ENCODE measurements at regions not wholly inside any gene's neighbourhood (a gene's known extent, or its start where the extent isn't known, plus 50 kb on each side); places are given as distances from the start of the nearest gene placed in this dataset.
"Not testable (repeated sequence)": the region's sequence is repeated elsewhere in the genome, so short reads cannot be mapped to it uniquely, and the experiment has no call there.

DNA sequence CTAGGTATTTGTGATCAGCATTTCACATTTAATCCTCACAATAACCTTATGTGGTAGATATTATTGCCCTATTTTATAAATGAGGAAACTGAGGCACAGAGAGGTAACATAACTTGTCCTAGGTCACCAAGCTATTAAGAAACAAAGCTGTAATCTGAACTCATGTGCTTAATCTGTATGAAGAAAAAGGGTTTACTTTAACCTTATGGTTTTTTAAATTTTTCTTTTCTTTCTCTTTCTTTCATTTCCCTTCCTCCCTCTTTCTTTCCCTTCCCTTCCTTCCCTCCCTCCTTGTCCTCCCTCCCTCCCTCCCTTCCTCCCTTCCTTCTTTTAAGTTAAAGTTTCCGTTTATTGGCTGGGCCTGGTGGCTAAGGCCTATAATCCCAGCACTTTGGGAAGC is 105.2 kb upstream of the AMZ2 start:
- DNase-seq, result no peak

DNA sequence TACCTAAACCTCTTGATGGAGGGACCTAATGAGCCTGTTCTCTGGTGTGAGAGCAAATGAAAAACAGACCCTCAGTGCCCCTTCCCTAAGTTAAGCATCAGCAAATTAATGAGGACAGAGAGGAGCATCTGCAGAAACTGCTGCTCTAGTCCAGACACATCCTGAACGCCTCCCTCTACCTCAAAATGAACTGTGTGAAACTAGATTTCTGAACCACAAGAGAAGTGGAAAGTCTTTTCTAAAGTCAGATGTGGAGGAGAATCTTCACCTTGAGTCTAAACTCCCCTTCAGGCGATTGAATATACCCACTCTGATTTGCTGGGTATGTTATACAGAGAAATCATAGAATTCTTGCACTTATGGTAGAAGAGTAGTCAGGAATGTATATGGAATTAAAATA is 104.4 kb upstream of the AMZ2 start:
- no peak for DNase-seq

DNA sequence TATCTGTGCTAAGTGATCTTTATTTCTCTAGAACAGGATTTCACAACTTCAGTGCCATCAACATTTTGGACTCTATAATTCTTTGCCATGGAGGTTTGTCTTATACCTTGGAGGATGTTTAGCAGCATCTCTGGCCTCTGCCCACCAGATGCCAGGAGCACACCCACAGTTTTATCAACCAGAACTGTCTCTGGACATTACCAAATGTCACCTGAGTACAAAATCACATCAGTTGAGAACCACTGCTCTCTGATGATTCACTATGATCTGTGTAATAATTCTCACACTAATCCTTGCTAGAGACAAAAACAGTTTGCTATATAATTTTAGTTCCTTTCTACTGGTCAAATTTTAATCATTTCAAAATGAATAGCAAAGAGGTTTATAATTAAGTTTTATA is 102.8 kb upstream of the AMZ2 start:
- DNase-seq, result no peak

DNA sequence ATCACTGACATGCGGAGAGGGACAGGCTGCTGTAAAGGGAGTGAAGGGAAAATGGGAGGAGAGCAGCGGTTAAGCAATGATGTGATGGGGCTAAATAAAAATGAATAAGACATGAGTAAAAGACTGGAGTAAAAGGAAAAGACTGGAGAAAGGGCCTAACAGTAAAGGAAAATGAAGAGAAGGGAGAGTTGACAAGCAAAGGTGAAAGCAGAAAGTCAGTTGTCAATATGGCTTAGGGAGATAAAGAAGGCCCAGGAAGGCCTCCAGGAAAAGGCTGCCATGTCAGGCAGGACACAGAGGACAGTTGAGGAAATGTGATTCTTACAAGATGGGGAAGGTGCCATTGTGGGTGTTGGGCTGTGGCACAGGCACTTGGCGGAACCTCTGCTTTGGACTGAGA is 98.9 kb upstream of the AMZ2 start:
- DNase-seq, result no peak

DNA sequence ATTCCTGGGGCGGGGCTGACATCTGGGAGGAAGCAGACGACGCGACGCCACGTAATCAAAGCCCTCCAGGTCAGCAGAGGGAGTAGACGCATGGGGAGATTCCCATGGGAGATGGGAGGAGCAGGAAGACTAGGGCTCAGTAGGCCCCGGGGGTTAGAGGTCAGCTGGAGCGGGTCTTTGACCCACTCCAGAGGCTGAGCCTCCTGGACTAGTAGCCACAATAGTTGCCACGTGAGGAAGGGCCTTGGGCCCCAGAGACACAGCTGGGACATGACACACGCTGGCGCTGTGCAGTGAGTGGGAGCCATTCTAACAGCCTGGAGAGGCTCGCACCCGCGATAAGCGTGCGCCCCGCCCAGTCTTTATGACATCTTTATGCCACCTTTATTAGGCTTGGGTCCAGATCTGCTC is 95.7 kb upstream of the AMZ2 start:
- no peak for DNase-seq

DNA sequence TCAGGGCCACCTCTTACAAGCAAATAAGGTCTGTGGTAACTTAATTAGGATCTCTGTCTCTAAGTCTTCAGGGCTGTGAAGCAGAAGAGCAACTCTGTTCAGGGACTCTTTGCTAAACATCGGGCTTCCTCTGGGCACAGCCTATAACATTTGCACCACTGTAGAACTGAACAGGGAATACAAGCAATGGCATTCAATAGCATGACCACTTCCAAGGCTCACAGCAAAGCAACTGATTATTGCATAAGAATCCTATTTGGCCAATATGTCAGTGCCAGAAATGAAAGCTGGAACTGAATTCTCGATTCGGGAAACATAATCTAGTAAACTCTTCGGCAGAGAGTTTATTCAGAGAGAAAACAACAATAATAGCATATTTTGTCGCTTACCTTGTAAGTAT is 92.2 kb upstream of the AMZ2 start:
- DNase-seq, result no peak

DNA sequence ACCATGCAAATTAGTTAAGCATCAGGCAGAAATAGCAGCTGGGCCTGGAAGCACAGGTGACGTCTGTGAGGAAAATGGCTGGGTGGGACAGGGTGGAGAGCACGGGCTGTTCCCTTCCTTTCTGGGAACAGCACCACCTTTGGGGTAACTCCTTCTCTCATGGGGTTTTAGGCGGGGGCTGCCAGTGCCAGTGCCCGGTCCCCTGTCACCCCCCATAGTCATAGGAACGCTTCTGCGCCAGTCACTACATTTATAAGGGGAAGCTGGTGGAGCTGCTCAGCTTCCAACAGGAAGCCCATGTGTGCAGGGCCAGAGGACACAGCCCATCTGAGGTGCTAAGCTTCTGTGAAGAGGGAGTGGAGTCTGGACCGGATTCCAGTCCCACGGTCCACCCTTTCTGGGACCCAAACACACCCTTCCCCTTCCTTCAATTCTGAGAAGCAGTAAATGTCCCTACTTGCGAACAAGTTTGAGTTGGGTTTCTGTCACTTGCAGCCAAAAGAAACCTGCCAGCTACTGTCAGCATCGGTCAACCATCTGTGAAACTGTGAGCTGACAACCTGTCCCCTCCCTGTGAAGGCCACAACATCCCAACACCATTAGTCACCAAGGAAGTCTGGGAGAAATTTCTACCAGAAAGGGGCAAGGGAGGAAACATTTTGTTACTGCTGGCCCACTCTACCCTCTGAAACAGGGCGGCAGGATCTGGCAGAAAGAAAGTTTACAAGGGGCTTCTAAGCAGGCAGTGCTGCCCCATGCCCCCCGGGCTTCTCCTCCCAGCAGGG is 86.0 kb upstream of the AMZ2 start:
- no peak for DNase-seq

DNA sequence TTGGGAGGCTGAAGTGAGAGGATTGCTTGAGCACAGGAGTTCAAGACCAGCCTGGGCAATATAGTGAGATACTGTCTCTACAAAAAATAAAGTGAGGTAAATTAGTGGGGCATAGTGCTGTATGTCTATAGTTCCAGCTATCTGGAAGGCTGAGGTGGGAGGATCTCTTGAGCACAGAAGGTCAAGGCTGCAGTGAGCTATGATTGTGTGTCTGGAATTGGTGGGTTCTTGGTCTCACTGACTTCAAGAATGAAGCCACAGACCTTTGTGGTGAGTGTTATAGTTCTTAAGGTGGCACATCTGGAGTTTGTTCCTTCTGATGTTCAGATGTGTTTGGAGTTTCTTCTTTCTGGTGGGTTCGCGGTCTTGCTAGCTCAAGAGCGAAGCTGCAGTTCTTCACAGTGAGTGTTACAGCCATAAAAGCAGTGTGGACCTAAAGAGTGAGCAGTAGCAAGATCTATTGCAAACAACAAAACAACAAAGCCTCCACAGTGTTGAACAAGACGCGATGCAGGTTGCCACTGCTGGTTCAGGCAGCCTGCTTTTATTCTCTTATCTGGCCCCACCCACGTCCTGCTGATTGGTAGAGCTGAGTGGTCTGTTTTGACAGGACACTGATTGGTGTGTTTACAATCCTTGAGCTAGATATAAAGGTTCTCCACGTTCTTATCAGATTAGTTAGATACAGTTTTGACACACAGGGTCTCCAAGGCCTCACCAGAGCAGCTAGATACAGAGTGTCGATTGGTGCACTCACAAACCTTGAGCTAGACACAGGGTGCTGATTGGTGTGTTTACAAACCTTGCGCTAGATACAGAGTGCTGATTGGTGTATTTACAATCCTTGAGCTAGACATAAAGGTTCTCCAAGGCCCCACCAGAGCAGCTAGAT is 79.3 kb upstream of the AMZ2 start:
- DNase-seq, result not testable (repeated sequence)

DNA sequence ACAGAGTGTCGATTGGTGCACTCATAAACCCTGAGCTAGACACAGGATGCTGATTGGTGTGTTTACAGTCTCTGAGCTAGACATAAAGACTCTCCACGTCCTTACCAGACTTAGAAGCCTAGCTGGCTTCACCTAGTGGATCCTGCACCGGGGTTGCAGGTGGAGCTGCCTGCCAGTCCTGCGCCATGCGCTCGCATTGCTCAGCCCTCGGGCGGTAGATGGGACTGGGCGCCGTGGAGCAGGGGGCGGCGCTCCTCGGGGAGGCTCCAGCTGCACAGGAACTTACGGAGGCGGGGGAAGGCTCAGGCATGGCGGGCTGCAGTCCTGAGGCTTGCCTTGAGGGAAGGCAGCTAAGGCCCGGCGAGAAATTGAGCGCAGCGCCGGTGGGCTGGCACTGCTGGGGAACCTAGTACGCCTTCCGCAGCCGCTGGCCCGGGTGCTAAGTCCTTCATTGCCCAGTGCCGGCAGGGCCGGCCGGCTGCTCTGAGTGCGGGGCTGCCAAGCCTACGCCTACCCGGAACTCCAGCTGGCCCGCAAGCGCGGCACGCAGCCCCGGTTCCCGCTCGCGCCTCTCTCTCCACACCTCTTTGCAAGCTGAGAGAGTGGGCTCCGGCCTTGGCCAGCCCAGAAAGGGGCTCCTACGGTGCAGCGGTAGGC is 78.5 kb upstream of the AMZ2 start:
- DNase-seq, result peak; percentile 55

DNA sequence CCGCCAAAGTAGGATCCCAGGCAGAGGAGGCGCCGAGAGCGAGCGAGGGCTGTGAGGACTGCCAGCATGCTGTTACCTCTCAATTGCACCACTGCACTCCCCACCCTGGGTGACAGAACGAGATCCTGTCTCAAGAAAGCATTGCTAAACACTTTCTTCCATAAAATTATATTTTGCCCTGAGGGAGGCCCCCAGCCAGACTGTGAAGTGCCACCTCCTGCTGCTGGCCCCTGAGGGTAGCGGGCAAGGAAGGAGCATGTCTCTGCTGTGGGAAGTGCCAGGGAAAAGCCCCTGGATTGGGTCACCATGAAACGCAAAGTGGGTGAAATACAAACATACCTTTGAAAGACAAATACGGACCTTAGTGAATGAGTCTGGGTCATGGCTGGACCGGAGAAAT is 78.0 kb upstream of the AMZ2 start:
- no peak for DNase-seq

DNA sequence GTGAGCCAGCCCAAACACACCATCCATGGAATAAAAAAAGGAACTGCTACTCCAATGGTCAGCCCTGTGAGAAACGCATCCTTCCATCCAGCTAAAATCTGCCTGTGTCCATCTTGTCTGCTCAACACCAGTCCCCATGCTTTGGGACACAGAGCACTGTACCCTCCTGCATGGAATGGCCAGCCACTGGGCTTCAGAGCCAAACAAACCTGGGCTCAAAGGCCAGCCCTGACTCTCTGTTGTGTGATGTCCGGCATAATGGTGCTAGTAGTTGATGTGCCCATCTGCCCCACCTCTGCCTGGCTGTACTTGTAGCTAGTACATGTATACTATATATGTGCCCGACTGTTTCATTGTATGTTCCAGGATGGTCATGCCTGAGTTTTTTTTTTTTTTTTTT is 77.6 kb upstream of the AMZ2 start:
- no peak for DNase-seq

DNA sequence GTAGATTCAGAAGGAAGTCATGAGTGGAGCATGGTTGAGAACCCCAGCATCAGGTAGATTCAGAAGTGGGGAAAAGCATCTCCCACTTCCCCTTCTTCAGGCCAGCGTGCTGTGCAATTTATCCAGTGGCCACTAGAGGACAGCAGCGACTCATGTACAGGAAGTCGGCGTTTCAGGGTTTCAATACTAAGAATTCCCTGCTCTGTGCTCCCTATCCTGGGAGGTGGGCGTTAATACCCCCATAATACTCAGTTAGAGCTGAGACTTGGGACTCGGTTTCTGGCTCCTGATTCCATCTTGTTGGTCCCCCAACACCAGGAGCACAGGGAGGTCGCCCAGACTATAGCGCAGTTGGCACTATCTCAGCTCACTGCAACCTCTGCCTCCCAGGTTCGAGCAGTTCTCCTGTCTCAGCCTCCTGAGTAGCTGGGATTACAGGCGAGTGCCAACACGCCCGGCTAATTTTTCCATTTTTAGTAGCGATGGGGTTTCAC is 75.3 kb upstream of the AMZ2 start:
- DNase-seq, result peak; percentile 77

DNA sequence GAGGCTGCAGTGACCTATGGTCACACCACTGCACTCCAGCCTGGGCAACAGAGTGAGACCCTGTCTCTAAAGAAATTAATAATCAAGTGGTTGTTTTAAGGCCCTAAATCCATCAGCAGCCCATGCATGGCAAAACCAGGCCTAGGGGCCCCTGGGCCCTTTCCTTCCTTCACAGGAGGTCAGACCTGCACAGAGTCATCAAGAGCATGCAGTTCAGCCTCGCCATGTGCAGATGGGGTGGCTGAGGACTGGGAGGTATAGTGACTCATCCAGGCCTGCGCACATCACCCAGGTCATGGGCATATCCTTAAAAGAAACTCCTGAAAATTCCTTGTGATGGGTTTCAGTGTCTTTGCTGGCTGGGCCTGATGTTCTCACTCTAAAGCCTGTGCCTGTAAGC is 72.4 kb upstream of the AMZ2 start:
- no peak for DNase-seq

DNA sequence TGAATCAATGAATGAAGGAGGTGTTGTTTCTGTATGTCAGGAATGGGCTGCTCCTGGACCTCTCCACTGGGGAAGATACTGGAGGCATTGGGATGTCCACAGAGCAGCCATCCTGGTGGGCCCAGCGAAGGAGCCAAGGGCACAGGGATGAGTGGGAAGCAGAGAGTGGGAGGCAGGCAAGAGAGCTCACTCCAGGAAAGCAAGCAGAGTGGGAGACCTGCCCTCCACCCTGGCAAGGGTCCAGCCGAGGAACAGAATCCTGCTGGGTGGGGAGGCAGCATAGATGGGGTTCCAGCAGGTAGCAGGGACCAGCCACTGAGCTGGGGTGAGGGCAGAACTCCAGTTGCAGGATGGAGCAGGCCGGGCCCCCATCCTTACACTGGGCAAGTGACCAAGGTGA is 71.9 kb upstream of the AMZ2 start:
- DNase-seq, result no peak

DNA sequence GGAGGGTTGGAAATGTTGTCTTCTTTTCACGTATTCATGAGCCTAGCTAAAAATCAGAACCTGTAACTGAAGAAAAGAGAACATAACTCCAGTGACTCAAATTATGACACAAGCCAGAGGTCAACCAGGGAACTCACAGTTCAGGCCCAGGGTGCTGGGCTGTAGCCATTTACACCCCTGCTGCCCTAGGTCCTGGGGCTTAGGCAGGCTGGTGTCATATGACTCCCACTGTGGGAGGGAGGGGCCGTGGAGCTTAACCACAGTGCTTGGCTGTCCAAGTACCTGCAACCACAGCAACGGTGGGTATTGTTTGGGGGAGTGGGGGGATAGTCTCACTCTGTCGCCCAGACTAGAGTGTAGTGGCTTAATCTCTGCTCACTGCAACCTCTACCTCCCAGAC is 71.1 kb upstream of the AMZ2 start:
- no peak for DNase-seq

DNA sequence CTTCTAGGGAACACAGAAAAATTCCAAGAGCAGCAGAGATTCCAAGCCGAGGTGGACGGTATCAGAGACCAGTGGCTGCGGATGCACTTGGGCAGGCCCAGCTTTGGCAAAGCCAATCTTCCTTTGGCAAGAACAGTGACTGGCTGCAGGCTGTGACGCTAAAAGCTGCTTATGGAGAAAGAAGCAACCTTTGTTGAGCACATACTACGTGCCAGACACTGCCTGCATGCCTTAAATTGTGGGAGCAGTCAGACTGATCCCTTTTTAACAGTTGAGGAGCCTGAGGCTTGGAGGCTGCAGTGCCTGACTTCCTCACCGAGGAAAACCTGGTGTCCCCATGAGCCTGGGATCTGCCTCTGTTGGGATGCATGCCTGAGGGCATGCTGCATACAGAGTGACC is 69.0 kb upstream of the AMZ2 start:
- DNase-seq, result no peak

DNA sequence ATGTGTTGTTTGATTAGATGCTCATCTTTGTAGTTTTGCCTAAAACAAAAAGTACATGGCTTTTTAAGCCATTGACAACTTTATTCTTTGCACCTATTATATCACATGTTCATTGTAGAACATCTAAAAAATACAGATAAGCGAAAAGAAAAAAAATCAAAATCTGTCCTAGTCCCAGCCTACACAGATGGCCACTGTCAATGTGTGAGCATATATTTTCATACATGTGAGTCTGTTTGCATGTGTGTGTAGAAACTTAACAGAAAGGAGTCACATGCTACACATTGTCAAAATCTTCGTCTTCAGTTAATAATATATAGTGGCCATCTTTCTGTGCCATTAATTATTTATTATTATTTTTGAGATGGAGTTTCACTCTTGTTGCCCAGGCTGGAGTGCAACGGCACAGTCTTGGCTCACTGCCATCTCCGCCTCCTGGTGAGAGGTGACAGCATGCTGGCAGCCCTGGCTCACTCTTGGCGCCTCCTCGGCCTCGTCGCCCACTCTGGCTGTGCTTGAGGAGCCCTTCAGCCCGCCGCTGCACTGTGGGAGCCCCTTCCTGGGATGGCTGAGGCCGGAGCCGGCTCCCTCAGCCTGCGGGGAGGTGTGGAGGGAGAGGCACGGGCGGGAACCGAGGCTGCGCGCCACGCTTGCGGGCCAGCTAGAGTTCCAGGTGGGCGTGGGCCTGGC is 68.5 kb upstream of the AMZ2 start:
- DNase-seq, result no peak

DNA sequence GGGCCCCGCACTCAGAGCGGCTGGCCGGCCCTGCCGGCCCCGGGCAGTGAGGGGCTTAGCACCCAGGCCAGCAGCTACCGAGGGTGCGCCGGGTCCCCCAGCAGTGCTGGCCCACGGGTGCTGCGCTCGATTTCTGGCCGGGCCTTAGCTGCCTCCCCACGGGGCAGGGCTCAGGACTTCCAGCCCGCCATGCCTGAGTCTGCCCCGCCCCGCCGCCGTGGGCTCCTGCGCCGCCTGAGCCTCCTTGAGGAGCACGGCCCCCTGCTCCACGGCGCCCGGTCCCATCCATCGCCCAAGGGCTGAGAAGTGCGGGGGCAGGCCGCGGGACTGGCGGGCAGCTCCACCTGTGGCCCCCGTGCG is 67.9 kb upstream of the AMZ2 start:
- no peak for DNase-seq

DNA sequence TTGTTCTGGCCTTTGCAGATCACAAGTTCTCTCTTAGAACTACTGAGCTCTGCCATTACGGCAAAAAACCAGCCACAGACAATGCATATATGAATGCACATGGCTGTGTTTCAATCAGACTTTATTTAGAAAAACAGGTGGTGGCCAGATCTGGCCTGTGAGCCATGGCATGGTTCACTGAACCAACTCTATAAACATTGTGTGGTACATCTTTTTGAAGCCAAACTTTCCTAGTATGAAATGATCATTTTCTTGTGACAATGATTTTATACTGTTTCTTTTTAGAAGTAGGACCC is 65.9 kb upstream of the AMZ2 start:
- no peak for DNase-seq

DNA sequence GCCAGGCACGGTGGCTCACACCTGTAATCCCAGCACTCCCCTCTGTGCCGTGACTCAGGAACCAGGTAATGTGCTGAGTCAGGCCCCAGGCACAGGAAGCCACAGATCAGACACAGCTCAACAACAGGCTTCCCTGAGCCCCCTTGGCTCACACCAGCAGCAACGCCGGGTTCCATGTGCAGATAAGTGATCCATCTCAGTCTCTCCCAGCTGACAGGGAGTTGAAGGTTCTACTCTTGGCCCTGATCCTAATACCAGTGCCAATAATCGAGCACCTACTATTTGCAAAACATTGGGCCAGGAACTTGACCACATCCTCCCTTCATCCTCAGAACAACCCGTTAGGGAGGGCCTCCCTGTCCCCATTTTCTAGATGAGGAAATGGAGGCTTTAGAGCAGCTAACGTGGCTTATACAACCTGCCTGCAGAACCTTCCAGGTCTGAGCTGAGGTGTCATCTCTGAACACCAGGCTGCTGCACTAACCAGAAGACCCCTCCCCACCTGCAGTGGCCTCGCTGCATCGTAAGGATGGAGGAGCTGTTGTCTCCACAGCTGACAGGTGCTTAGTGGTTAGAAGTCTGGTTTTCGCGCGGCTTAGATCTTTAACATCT is 64.8 kb upstream of the AMZ2 start:
- no peak for DNase-seq

DNA sequence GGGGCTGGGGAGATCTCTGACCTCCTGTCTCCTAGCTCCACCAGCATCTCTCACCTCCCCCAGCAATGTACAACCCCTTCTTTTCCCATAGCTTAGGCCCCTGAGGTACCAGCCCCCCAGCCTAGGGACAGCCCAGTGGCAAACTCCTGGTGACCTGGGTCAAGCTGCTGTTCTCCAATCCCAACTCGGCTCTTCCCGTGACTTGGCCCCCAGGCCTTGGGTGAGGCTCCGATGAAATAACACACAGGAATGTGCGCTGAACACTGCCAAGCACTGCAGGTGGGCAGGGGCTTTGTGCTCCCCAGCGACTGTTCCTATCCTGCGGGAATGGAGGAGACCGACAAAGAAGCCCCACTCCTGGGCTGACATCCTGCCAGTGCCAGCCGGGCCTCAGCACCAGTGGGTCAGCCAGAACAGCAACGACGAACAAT is 63.7 kb upstream of the AMZ2 start:
- no peak for DNase-seq

DNA sequence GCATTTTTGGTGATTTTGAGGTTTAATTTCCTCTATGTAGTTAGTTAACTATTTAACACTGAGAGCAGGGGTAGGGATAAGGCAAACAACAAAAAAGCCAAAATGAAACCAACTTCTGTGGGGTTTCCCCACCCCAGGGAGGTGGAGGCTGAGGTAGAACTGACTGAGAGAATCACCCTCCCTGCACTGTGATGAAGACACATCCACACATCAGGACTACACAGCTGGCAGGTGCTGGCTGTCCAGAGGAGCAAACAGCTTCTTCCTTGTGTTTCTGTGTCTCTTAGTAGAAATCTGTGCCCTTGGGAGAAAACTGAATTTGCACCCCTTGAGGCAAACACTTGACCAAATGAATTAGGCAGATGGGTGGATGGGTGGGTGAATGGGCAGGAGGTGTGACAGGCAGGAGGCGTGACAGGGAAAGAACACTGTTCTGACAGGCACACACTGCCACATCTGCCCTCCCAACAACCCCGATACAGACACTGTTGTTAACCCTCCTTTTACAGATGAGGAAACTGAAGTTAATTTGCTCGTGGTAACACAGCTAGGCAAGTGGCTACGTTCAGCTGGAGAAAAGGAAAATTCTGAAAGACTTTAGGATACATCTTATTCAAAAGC is 62.9 kb upstream of the AMZ2 start:
- DNase-seq, result no peak
